HL-60 (cell line): ENCODE measurements at regions not wholly inside any gene's neighbourhood (a gene's known extent, or its start where the extent isn't known, plus 50 kb on each side); places are given as distances from the start of the nearest gene placed in this dataset.

Experiments used
- DNase-seq, 2 experiments: peaks; one replicate each; pipeline ENCODE4 v3.0.0-alpha.2; 2010 to 2020; ENCODE audit warnings: low read depth in 1 of 2, low spot score in 1 of 2
- H3K27ac ChIP-seq: fragments of 250-450 bp; sonication (Bioruptor Pico); replicated peaks from 2 replicates; pipeline ENCODE4 v1.5.1; 2020; ENCODE audit warnings: mild to moderate bottlenecking, moderate library complexity
- H3K27me3 ChIP-seq: fragments of 250-450 bp; sonication (Bioruptor Pico); 2 replicates; pipeline ENCODE4 v1.5.1; 2021; ENCODE audit warnings: mild to moderate bottlenecking, moderate library complexity; ENCODE audit not compliant: insufficient read depth, poor library complexity, severe bottlenecking
- H3K4me3 ChIP-seq: replicated peaks from 2 replicates; pipeline ENCODE4 v1.5.1; 2011; ENCODE audit warnings: mild to moderate bottlenecking, control low read depth, low read length; ENCODE audit not compliant: insufficient read depth
- CTCF ChIP-seq: IDR thresholded peaks from one replicate; pipeline ENCODE4 v1.5.1; 2011; ENCODE audit warnings: low read length, control low read depth, inconsistent platforms; ENCODE audit not compliant: insufficient read depth
- GABPA ChIP-seq: IDR thresholded peaks from 2 replicates; pipeline ENCODE4 v1.6.1; 2012; ENCODE audit warnings: low read depth
- POLR2AphosphoS5 ChIP-seq: IDR thresholded peaks from 2 replicates; pipeline ENCODE4 v1.6.1; 2012; ENCODE audit warnings: low read depth
- REST ChIP-seq: IDR thresholded peaks from 2 replicates; pipeline ENCODE4 v1.6.1; 2012; ENCODE audit warnings: low read depth; ENCODE audit not compliant: insufficient replicate concordance
- SPI1 ChIP-seq: IDR thresholded peaks from 2 replicates; pipeline ENCODE4 v1.6.1; 2012; ENCODE audit warnings: low read depth, mild to moderate bottlenecking, borderline replicate concordance

- TF ChIP-seq CTCF (no peak), POLR2AphosphoS5 (no peak), GABPA (no peak)
- H3K27me3 ChIP-seq, result no peaks in the 10 kb centered on the region
- H3K27ac ChIP-seq, result no peak overlapping the region
- no peak overlapping the region for H3K4me3 ChIP-seq
- no peak for DNase-seq
These were observed 127.5 kb upstream of the DNAH14 start for GRCh38 chr1:224801844-224802490.

- DNase-seq, result no peak
- Histone ChIP-seq H3K4me3 (no peak overlapping the region), H3K27ac (no peak overlapping the region), H3K27me3 (no peaks in the 10 kb centered on the region)
- no peak for TF ChIP-seq SPI1
- no peak for TF ChIP-seq CTCF
- TF ChIP-seq GABPA, result no peak
- no peak for TF ChIP-seq POLR2AphosphoS5
- TF ChIP-seq REST, result no peak
These were observed 126.9 kb upstream of the DNAH14 start for GRCh38 chr1:224802617-224803016.

- no peak for TF ChIP-seq SPI1
- TF ChIP-seq CTCF, result no peak
- no peak for TF ChIP-seq POLR2AphosphoS5
- no peak for TF ChIP-seq REST
- no peak for TF ChIP-seq GABPA
- Histone ChIP-seq H3K27ac (no peak overlapping the region), H3K27me3 (no peaks in the 10 kb centered on the region), H3K4me3 (no peak overlapping the region)
- DNase-seq, result no peak
These were observed 125.3 kb upstream of the DNAH14 start for GRCh38 chr1:224804220-224804619.

- H3K27ac ChIP-seq, result no peak overlapping the region
- DNase-seq, result no peak
- H3K4me3 ChIP-seq, result no peak overlapping the region
- H3K27me3 ChIP-seq, result no peaks in the 10 kb centered on the region
- TF ChIP-seq REST (no peak), SPI1 (no peak), GABPA (no peak), CTCF (no peak), POLR2AphosphoS5 (no peak)
These were observed 123.6 kb upstream of the DNAH14 start for GRCh38 chr1:224805889-224806288.
